ENCODE measurements at regions not wholly inside any gene's neighbourhood (a gene's known extent, or its start where the extent isn't known, plus 50 kb on each side); places are given as distances from the start of the nearest gene placed in this dataset.
"Not testable (repeated sequence)": the region's sequence is repeated elsewhere in the genome, so short reads cannot be mapped to it uniquely, and the experiment has no call there.

- no peak for DNase-seq (ENCODE audit: low spot score)
These were observed 101.8 kb downstream of the NUFIP1 start for GRCh38 chr13:44887515-44887914.

- DNase-seq (ENCODE audit: low spot score), result no peak
These were observed 105.1 kb downstream of the NUFIP1 start for GRCh38 chr13:44884076-44884729.

GRCh38 chr13:44879452-44880058 is 109.7 kb downstream of the NUFIP1 start:
- no peak for DNase-seq (ENCODE audit: low spot score)

GRCh38 chr13:44876782-44877324 is 112.4 kb downstream of the NUFIP1 start:
- DNase-seq (ENCODE audit: low spot score), result no peak

GRCh38 chr13:44874886-44875630 is 114.2 kb downstream of the NUFIP1 start:
- no peak for DNase-seq (ENCODE audit: low spot score)

- DNase-seq (ENCODE audit: low spot score), result no peak
These were observed 115.1 kb downstream of the NUFIP1 start for GRCh38 chr13:44874176-44874575.

- no peak for DNase-seq (ENCODE audit: low spot score)
These were observed 115.8 kb downstream of the NUFIP1 start for GRCh38 chr13:44873461-44873860.

- no peak for DNase-seq (ENCODE audit: low spot score)
These were observed 116.5 kb downstream of the NUFIP1 start for GRCh38 chr13:44872751-44873150.

GRCh38 chr13:44870456-44870929 is 118.8 kb downstream of the NUFIP1 start:
- peak; percentile 30 for DNase-seq (ENCODE audit: low spot score)

GRCh38 chr13:44869167-44869566 is 120.1 kb downstream of the NUFIP1 start:
- DNase-seq (ENCODE audit: low spot score), result no peak

- no peak for DNase-seq (ENCODE audit: low spot score)
These were observed 120.9 kb downstream of the NUFIP1 start for GRCh38 chr13:44868397-44868796.

- no peak for DNase-seq (ENCODE audit: low spot score)
These were observed 121.4 kb downstream of the NUFIP1 start for GRCh38 chr13:44867825-44868224.

GRCh38 chr13:44866411-44866911 is 122.8 kb downstream of the NUFIP1 start:
- DNase-seq (ENCODE audit: low spot score), result no peak

- DNase-seq (ENCODE audit: low spot score), result no peak
These were observed 123.4 kb downstream of the NUFIP1 start for GRCh38 chr13:44865722-44866410.

- DNase-seq (ENCODE audit: low spot score), result not testable (repeated sequence)
These were observed 125.6 kb downstream of the NUFIP1 start for GRCh38 chr13:44863641-44864040.

GRCh38 chr13:44860454-44860853 is 128.8 kb downstream of the NUFIP1 start:
- no peak for DNase-seq (ENCODE audit: low spot score)

- no peak for DNase-seq (ENCODE audit: low spot score)
These were observed 131.5 kb downstream of the NUFIP1 start for GRCh38 chr13:44857736-44858135.

GRCh38 chr13:44857061-44857460 is 132.2 kb downstream of the NUFIP1 start:
- DNase-seq (ENCODE audit: low spot score), result no peak

GRCh38 chr13:44855860-44856259 is 133.4 kb downstream of the NUFIP1 start:
- DNase-seq (ENCODE audit: low spot score), result no peak

- DNase-seq (ENCODE audit: low spot score), result peak; percentile 28
These were observed 134.8 kb downstream of the NUFIP1 start for GRCh38 chr13:44854313-44855060.

GRCh38 chr13:44853641-44854040 is 135.6 kb downstream of the NUFIP1 start:
- peak; percentile 85 for DNase-seq (ENCODE audit: low spot score)

Data from mucosa of gallbladder (tissue), 1 donor.